ENCODE measurements at regions not wholly inside any gene's neighbourhood (a gene's known extent, or its start where the extent isn't known, plus 50 kb on each side); places are given as distances from the start of the nearest gene placed in this dataset.

DNA sequence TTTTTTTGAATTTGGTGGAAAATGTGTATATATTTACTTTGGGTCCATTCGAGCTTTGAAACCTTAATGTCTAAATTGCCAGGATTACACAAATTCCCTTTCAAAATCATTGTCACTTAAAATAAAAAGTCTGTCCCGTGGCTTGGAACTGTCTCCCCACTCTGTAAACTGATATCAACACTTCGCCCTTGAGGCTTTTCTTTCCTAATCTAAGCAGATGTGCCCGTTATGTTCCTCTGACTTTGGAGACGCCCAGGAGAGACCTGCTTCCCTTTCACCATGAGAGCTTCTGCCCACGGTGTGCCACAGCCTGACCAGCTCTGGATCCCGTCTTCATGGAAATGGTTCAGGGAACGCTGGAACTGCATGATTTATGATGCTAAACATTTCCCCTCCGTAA is 151.3 kb downstream of the C16orf95 start:
- no peak overlapping the region for H3K27ac Mint-ChIP-seq
- ATAC-seq (no peak), DNase-seq (ENCODE audit: low spot score) (no peak)
- ChIA-PET CTCF (interaction anchor here (0.5 to 1.3 kb wide), 3 partner anchors 18 to 180 kb away, joined by 3 to 4 read pairs (median 3); no protein-coding TSS in a partner anchor), POLR2A (no interaction called here)
- H3K27me3 Mint-ChIP-seq (ENCODE audit: low read depth), result peaks cover 3% of the 10 kb centered on the region; the same call in 1 of the 2 replicates
- 0 out of 2 replicates have a peak, but pooled peaks cover 2% of the 10 kb centered on the region for H3K4me1 Mint-ChIP-seq
- H3K36me3 Mint-ChIP-seq, result no peaks in the 10 kb centered on the region
- H3K4me3 Mint-ChIP-seq, result no peak overlapping the region
- peaks cover 11% of the 10 kb centered on the region for H3K9me3 Mint-ChIP-seq
- TF ChIP-seq PRRX2 (CRISPR knock-in tag; IDR thresholded peaks at IDR 0.05), result no peak
- TF ChIP-seq, protein P1, sequence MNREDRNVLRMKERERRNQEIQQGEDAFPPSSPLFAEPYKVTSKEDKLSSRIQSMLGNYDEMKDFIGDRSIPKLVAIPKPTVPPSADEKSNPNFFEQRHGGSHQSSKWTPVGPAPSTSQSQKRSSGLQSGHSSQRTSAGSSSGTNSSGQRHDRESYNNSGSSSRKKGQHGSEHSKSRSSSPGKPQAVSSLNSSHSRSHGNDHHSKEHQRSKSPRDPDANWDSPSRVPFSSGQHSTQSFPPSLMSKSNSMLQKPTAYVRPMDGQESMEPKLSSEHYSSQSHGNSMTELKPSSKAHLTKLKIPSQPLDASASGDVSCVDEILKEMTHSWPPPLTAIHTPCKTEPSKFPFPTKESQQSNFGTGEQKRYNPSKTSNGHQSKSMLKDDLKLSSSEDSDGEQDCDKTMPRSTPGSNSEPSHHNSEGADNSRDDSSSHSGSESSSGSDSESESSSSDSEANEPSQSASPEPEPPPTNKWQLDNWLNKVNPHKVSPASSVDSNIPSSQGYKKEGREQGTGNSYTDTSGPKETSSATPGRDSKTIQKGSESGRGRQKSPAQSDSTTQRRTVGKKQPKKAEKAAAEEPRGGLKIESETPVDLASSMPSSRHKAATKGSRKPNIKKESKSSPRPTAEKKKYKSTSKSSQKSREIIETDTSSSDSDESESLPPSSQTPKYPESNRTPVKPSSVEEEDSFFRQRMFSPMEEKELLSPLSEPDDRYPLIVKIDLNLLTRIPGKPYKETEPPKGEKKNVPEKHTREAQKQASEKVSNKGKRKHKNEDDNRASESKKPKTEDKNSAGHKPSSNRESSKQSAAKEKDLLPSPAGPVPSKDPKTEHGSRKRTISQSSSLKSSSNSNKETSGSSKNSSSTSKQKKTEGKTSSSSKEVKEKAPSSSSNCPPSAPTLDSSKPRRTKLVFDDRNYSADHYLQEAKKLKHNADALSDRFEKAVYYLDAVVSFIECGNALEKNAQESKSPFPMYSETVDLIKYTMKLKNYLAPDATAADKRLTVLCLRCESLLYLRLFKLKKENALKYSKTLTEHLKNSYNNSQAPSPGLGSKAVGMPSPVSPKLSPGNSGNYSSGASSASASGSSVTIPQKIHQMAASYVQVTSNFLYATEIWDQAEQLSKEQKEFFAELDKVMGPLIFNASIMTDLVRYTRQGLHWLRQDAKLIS (CRISPR knock-in tag; IDR thresholded peaks at IDR 0.05; ENCODE audit: borderline replicate concordance), result no peak
- TF ChIP-seq ZNF396 (CRISPR knock-in tag; IDR thresholded peaks at IDR 0.05; ENCODE audit: borderline replicate concordance), result no peak
- TF ChIP-seq GABPB1 (CRISPR knock-in tag; IDR thresholded peaks at IDR 0.05), result no peak
- TF ChIP-seq, protein P2, sequence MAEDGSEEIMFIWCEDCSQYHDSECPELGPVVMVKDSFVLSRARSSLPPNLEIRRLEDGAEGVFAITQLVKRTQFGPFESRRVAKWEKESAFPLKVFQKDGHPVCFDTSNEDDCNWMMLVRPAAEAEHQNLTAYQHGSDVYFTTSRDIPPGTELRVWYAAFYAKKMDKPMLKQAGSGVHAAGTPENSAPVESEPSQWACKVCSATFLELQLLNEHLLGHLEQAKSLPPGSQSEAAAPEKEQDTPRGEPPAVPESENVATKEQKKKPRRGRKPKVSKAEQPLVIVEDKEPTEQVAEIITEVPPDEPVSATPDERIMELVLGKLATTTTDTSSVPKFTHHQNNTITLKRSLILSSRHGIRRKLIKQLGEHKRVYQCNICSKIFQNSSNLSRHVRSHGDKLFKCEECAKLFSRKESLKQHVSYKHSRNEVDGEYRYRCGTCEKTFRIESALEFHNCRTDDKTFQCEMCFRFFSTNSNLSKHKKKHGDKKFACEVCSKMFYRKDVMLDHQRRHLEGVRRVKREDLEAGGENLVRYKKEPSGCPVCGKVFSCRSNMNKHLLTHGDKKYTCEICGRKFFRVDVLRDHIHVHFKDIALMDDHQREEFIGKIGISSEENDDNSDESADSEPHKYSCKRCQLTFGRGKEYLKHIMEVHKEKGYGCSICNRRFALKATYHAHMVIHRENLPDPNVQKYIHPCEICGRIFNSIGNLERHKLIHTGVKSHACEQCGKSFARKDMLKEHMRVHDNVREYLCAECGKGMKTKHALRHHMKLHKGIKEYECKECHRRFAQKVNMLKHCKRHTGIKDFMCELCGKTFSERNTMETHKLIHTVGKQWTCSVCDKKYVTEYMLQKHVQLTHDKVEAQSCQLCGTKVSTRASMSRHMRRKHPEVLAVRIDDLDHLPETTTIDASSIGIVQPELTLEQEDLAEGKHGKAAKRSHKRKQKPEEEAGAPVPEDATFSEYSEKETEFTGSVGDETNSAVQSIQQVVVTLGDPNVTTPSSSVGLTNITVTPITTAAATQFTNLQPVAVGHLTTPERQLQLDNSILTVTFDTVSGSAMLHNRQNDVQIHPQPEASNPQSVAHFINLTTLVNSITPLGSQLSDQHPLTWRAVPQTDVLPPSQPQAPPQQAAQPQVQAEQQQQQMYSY (CRISPR knock-in tag; IDR thresholded peaks at IDR 0.05), result no peak
- no peak for TF ChIP-seq ESRRA (CRISPR knock-in tag; IDR thresholded peaks at IDR 0.05; ENCODE audit: borderline replicate concordance)
- TF ChIP-seq SMAD4 (CRISPR knock-in tag; IDR thresholded peaks at IDR 0.05), result no peak
- TF ChIP-seq, protein P3, sequence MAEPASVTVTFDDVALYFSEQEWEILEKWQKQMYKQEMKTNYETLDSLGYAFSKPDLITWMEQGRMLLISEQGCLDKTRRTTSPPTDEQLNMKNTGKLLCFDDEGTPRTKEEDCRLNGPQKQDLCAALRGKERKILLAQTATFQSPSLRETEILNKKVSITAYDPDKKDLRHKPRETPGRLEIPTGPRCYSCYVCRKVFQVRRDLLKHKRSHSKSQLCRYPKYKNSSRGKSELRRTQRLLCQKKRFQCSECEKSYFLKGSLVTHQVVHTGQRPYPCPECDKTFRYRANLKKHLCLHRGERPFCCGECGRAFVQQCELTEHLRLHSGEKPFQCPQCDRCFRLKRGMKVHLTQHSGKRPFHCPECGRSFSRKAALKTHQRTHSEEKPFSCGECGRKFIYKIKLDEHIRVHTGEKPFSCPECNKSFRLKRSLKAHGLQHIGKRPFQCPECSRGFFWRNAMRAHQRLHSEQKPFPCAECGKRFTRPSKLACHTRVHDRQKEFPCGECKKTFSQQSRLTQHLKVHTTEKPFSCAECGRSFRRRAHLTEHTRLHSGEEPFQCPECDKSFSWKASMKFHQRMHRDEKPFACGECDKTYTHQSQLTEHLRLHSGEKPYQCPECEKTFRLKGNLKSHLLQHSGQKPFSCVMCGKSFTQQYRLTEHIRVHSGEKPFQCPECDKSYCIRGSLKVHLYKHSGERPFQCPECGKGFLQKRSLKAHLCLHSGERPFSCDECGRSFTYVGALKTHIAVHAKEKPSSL (CRISPR knock-in tag; conservative IDR thresholded peaks at IDR 0.05), result no peak
- TF ChIP-seq, protein P4, sequence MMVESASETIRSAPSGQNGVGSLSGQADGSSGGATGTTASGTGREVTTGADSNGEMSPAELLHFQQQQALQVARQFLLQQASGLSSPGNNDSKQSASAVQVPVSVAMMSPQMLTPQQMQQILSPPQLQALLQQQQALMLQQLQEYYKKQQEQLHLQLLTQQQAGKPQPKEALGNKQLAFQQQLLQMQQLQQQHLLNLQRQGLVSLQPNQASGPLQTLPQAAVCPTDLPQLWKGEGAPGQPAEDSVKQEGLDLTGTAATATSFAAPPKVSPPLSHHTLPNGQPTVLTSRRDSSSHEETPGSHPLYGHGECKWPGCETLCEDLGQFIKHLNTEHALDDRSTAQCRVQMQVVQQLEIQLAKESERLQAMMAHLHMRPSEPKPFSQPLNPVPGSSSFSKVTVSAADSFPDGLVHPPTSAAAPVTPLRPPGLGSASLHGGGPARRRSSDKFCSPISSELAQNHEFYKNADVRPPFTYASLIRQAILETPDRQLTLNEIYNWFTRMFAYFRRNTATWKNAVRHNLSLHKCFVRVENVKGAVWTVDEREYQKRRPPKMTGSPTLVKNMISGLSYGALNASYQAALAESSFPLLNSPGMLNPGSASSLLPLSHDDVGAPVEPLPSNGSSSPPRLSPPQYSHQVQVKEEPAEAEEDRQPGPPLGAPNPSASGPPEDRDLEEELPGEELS (CRISPR knock-in tag; IDR thresholded peaks at IDR 0.05), result no peak
- no peak for TF ChIP-seq ZNF263 (CRISPR knock-in tag; IDR thresholded peaks at IDR 0.05; ENCODE audit: low read depth)
- TF ChIP-seq GRHL2 (CRISPR knock-in tag; IDR thresholded peaks at IDR 0.05; ENCODE audit: insufficient replicate concordance, severe bottlenecking), result no peak
- no peak for TF ChIP-seq SP1 (CRISPR knock-in tag; conservative IDR thresholded peaks at IDR 0.05)
- TF ChIP-seq ZNF121 (CRISPR knock-in tag; IDR thresholded peaks at IDR 0.05), result no peak
- TF ChIP-seq, protein P5, sequence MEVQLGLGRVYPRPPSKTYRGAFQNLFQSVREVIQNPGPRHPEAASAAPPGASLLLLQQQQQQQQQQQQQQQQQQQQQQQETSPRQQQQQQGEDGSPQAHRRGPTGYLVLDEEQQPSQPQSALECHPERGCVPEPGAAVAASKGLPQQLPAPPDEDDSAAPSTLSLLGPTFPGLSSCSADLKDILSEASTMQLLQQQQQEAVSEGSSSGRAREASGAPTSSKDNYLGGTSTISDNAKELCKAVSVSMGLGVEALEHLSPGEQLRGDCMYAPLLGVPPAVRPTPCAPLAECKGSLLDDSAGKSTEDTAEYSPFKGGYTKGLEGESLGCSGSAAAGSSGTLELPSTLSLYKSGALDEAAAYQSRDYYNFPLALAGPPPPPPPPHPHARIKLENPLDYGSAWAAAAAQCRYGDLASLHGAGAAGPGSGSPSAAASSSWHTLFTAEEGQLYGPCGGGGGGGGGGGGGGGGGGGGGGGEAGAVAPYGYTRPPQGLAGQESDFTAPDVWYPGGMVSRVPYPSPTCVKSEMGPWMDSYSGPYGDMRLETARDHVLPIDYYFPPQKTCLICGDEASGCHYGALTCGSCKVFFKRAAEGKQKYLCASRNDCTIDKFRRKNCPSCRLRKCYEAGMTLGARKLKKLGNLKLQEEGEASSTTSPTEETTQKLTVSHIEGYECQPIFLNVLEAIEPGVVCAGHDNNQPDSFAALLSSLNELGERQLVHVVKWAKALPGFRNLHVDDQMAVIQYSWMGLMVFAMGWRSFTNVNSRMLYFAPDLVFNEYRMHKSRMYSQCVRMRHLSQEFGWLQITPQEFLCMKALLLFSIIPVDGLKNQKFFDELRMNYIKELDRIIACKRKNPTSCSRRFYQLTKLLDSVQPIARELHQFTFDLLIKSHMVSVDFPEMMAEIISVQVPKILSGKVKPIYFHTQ (CRISPR knock-in tag; IDR thresholded peaks at IDR 0.05), result no peak
- TF ChIP-seq, protein P6, sequence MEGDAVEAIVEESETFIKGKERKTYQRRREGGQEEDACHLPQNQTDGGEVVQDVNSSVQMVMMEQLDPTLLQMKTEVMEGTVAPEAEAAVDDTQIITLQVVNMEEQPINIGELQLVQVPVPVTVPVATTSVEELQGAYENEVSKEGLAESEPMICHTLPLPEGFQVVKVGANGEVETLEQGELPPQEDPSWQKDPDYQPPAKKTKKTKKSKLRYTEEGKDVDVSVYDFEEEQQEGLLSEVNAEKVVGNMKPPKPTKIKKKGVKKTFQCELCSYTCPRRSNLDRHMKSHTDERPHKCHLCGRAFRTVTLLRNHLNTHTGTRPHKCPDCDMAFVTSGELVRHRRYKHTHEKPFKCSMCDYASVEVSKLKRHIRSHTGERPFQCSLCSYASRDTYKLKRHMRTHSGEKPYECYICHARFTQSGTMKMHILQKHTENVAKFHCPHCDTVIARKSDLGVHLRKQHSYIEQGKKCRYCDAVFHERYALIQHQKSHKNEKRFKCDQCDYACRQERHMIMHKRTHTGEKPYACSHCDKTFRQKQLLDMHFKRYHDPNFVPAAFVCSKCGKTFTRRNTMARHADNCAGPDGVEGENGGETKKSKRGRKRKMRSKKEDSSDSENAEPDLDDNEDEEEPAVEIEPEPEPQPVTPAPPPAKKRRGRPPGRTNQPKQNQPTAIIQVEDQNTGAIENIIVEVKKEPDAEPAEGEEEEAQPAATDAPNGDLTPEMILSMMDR (IDR thresholded peaks at IDR 0.05), result no peak
- TF ChIP-seq NFE2L1 (CRISPR knock-in tag; IDR thresholded peaks at IDR 0.05), result no peak
- TF ChIP-seq, protein P7, sequence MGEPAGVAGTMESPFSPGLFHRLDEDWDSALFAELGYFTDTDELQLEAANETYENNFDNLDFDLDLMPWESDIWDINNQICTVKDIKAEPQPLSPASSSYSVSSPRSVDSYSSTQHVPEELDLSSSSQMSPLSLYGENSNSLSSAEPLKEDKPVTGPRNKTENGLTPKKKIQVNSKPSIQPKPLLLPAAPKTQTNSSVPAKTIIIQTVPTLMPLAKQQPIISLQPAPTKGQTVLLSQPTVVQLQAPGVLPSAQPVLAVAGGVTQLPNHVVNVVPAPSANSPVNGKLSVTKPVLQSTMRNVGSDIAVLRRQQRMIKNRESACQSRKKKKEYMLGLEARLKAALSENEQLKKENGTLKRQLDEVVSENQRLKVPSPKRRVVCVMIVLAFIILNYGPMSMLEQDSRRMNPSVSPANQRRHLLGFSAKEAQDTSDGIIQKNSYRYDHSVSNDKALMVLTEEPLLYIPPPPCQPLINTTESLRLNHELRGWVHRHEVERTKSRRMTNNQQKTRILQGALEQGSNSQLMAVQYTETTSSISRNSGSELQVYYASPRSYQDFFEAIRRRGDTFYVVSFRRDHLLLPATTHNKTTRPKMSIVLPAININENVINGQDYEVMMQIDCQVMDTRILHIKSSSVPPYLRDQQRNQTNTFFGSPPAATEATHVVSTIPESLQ (CRISPR knock-in tag; IDR thresholded peaks at IDR 0.05), result no peak
- TF ChIP-seq ETV6 (CRISPR knock-in tag; IDR thresholded peaks at IDR 0.05), result no peak
